ENCODE measurements at regions not wholly inside any gene's neighbourhood (a gene's known extent, or its start where the extent isn't known, plus 50 kb on each side); places are given as distances from the start of the nearest gene placed in this dataset.

DNA sequence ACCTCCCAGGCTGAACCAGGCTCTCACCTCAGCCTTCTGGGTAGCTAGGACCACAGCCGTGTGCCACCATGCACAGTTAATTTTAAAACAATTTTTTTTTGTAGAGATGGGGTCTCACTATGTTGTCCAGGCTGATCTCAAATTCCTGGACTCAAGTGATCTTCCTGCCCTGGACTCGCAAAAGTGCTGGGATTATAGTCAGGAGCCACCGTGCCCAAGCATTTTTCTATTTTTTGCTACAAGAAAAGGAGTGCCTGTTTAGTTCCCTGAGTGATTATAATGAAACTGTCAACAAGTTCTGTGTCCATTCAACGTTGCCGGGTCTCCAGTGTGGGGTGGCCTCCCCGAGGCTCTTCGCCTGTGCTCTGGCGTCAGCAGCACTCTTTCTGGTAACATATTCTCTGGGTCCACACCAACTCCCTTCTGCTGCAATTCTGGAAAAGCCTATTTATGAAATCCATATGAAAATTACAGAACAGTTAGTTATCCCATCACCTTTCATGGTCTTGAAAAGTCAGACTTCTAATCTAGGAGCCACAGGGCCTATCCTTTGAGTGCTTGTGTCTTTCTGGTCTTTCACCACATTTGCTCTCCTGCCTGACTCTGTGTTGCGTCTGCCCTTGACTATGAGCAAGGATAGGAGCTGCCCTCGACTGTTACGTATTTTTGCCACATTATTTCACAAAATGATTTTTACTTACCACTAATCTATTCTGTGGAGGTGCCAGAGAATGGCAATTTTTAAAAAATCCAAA is 172.7 kb downstream of the SOCS6 start:
- no peak for DNase-seq (ENCODE audit: low spot score)

DNA sequence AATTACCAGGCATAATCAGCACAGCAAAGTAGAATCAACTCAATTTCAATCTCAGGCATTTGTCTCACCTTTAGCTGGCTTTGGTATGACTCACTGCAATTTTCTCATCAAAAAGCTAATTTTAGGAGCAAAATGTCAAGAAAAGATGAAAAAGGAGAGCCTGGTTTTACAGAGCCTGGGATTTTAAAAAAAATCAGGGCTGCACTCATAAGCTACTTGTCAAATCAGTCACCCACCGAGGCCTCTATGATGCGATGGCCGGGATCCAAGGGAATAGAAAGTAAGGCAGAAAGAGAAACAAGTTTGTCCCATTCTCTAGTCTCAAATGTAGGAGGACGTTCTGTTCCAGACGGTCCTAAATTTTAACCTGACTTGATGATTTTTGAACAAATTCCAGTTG is 170.9 kb downstream of the SOCS6 start:
- no peak for DNase-seq (ENCODE audit: low spot score)

DNA sequence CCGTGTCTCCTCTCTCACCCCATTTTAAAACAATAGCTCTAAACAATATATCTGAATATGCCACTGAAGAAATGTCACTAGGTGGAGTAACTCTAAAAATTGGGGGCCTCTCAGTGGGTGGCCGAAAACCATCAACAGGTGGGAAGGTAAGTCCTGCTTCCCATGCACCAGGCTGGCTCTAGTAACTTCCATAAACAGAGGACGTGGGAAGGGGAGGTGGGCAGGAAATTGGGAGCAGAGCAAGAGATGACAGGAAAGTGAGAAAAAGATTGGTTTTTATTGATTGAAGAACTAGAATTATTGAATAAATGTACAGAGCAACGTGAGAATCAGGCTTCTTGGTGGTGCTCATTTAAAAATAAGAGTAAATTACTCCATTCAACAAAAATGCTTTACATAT is 170.4 kb downstream of the SOCS6 start:
- no peak for DNase-seq (ENCODE audit: low spot score)

DNA sequence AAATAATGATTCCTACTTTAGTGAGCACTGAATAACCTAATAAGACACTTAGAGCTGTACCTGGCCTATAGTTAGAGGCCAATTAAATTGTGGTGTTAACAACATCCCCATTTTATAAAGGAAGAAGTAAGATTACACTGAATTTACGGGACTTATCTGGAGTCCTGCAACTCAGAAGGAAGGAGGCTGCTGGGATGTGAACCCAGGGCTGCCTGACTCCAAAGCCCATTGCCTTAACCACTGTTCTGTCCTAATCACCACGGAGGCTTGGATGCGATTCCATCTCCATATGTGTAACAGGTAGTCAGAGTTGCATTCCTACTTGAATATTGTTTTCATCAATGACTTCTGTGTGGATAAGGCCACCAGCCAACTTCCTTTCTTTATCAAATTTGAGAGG is 168.9 kb downstream of the SOCS6 start:
- DNase-seq (ENCODE audit: low spot score) = no peak

DNA sequence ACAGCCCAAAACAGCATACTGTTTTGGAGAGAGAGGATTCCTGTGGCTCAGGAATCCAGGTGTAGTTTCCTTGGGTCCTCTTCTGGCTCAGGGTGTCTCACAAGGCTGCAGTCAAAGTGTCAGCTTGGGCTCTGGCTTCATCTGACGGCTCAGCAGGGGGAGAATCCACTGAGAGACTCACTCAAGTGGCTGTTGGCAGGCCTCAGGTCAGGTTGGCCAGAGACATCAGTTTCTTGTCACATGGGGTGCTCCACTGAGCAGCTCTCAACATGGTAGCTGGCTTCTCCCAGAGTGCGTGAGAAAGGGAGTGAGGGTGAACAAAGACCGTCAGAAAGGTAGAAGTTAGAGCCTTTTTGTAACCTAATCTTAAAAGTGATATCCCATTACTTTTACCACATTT is 168.4 kb downstream of the SOCS6 start:
- DNase-seq (ENCODE audit: low spot score) = no peak

DNA sequence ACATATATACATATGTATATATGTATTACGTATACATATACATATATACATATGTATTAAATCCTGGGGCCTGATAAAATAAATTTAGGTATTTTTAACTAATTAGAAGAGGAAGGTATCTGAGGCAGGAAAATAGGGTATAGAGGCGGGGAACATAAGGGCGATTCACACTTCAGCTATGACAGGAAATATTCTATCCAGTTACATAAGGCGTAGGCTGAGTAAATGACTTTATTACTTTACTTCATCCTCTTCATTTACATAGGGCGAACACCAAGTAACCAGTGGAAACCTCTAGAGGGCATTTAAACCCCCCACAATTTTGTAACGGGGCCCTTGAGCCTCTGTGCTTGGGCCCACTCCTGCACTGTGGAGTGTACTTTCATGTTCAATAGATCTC is 167.5 kb downstream of the SOCS6 start:
- no peak for DNase-seq (ENCODE audit: low spot score)

GRCh38 chr18:70455731-70456130 is 166.9 kb downstream of the SOCS6 start:
- no peak for DNase-seq (ENCODE audit: low spot score)

DNA sequence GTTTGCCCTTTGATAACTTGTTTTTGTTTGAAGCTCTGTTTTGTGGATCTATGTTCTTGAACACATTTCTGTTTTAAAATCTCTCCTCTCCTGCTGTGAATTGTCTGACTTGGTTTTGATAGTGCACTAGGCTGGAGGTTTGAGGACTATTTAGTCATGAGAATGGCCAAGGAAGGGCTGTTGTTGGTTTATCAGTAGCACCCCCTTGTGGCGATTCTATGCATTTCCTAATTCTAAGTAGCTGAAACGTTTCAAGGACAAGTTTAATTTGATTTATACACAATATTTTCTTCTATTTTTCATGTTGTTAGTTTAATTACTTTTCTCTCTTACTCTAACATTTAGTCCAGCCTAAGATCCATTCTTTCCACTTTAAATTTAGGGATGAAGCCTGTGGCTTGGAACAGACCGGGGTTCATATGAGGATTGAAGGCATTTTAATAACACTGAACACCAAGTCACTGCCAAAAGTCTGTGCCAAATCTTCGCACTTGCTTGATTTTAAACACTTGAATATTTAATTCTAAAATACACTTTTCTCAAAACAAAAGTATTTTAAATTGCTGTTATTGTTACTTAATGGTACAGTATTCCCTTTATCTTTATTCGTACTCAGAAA is 166.0 kb downstream of the SOCS6 start:
- DNase-seq (ENCODE audit: low spot score) = peak; percentile 34

DNA sequence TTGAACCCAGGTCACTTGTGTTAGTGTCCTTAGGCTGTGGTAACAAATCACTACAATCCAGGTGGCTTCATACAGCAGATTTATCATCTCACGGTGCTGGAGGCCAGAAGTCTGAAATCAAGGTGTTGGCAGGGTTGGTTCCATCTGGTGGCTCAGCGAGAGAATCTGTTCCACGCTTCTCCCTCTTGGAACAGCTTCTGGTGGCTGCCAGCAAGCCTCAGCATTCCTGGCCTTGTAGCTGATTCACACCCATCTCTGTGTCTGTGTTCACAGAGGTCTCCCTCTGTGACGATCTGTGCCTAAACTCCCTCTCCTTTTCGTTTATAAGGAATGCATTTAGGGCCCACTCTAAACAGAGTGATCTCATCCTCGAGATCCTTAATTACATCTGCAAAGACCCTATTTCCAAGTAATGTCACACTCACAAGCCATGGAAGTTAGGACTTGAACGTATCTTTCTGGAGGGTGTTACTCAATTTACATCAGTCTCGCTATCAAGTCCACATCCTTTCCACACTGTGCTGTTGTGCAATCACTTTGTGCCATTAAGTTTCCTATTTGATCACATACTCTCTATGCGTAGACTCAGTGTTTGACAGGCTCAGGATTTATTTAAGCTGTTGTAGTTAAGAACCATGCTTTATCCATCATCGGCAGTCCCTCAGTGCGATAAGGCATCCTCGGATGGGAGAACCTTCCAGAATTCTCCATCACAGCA is 164.4 kb downstream of the SOCS6 start:
- DNase-seq (ENCODE audit: low spot score) = no peak

- no peak for DNase-seq (ENCODE audit: low spot score)
Measured at GRCh38 chr18:70452501-70452900, 163.7 kb downstream of the SOCS6 start.

- DNase-seq (ENCODE audit: low spot score) = no peak
Measured at GRCh38 chr18:70450426-70451253, 161.8 kb downstream of the SOCS6 start.

DNA sequence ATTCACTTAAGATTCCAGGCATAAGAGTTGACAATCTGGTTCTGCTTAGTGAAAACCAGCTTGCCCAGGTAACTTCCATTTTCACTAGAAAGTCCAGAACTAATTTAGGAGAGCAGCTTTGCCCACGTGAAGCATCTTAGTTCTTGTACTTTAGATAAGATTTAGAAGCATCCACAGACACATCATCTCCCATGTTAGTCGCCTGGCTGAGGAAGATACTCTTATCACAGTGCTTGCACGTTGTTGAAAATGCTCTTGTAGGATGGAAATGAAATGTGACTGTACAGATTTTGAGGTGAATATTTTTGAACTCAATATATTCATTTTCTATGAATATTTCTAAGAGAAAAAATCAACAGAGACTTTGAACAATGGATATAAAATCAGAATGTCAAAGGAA is 159.7 kb downstream of the SOCS6 start:
- no peak for DNase-seq (ENCODE audit: low spot score)

GRCh38 chr18:70446063-70446462 is 157.2 kb downstream of the SOCS6 start:
- no peak for DNase-seq (ENCODE audit: low spot score)

GRCh38 chr18:70442933-70443332 is 154.1 kb downstream of the SOCS6 start:
- no peak for DNase-seq (ENCODE audit: low spot score)

DNA sequence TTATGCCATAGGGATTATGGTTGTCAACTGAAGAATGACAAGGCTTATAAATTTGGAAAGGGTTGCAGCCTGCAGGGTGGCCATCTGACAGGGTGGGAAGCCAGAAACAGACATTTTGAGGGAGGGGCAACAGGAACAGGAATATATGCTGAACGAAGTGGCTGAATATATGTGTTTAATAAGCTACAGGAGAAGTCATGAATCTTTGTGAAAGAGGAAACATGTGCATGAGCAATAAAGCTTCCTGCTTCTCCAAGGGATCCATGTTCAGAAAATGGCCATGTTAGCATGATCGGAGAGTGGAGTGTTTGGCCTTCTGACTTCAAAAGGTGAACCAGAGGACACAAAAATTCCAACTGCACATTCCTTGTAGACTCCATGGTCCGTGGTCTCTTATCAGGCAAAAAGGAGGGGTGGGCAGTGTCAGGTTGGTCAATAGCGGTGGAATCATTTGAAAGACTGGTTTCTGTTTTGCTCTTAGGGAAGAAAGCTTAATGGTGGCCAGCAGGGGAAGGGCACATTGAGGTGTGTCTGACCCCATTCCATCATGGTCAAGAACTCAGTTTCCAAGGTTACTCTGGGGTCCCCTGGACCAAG is 144.1 kb downstream of the SOCS6 start:
- no peak for DNase-seq (ENCODE audit: low spot score)

GRCh38 chr18:70431203-70431624 is 142.4 kb downstream of the SOCS6 start:
- DNase-seq (ENCODE audit: low spot score) = no peak

- no peak for DNase-seq (ENCODE audit: low spot score)
Measured at GRCh38 chr18:70430501-70431173, 141.8 kb downstream of the SOCS6 start.

GRCh38 chr18:70429847-70430500 is 141.1 kb downstream of the SOCS6 start:
- no peak for DNase-seq (ENCODE audit: low spot score)

DNA sequence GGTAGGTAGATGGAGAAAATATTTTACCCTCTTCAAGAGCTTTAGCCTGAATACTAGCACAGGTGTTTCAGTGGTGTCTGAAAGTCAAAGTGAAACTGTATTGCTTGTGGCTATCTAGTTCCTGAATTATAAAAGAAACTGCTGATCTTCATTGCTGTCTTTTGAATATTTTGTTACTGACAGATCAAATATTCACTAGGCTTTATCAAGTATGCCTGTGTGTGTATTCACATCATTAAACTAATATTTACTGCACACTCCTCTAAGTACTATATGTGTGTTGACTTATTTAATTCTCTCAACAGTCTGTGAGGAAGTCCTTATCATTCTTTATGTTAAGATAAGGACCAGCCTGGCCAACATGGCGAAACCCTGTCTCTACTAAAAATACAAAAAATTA is 139.6 kb downstream of the SOCS6 start:
- DNase-seq (ENCODE audit: low spot score) = no peak

GRCh38 chr18:70426818-70427217 is 138.0 kb downstream of the SOCS6 start:
- DNase-seq (ENCODE audit: low spot score) = no peak

GRCh38 chr18:70425236-70425635 is 136.4 kb downstream of the SOCS6 start:
- no peak for DNase-seq (ENCODE audit: low spot score)
